ENCODE measurements at regions not wholly inside any gene's neighbourhood (a gene's known extent, or its start where the extent isn't known, plus 50 kb on each side); places are given as distances from the start of the nearest gene placed in this dataset.
"Not testable (repeated sequence)": the region's sequence is repeated elsewhere in the genome, so short reads cannot be mapped to it uniquely, and the experiment has no call there.

- no peak for DNase-seq
Measured at GRCh38 chr2:225779829-225780228, 380.3 kb downstream of the NYAP2 start.

- no peak for DNase-seq
Measured at GRCh38 chr2:225773148-225773547, 373.6 kb downstream of the NYAP2 start.

GRCh38 chr2:225771701-225772100 lies 372.2 kb downstream of the NYAP2 start:
- no peak for DNase-seq

GRCh38 chr2:225768741-225769140 lies 369.2 kb downstream of the NYAP2 start:
- no peak for DNase-seq

- no peak for DNase-seq
Measured at GRCh38 chr2:225766431-225766830, 366.9 kb downstream of the NYAP2 start.

- DNase-seq = no peak
Measured at GRCh38 chr2:225765820-225766219, 366.3 kb downstream of the NYAP2 start.

GRCh38 chr2:225764346-225764745 lies 364.8 kb downstream of the NYAP2 start:
- no peak for DNase-seq

GRCh38 chr2:225763711-225764110 lies 364.2 kb downstream of the NYAP2 start:
- no peak for DNase-seq

GRCh38 chr2:225761396-225761795 lies 361.9 kb downstream of the NYAP2 start:
- DNase-seq = no peak

GRCh38 chr2:225757248-225757647 lies 357.7 kb downstream of the NYAP2 start:
- DNase-seq = no peak

GRCh38 chr2:225756198-225756597 lies 356.7 kb downstream of the NYAP2 start:
- no peak for DNase-seq

GRCh38 chr2:225748609-225749008 lies 349.1 kb downstream of the NYAP2 start:
- DNase-seq = no peak

GRCh38 chr2:225743996-225744395 lies 344.5 kb downstream of the NYAP2 start:
- not testable (repeated sequence) for DNase-seq

GRCh38 chr2:225742487-225742886 lies 343.0 kb downstream of the NYAP2 start:
- no peak for DNase-seq

GRCh38 chr2:225740086-225740485 lies 340.6 kb downstream of the NYAP2 start:
- DNase-seq = no peak

- no peak for DNase-seq
Measured at GRCh38 chr2:225739328-225739727, 339.8 kb downstream of the NYAP2 start.

GRCh38 chr2:225738735-225739134 lies 339.2 kb downstream of the NYAP2 start:
- no peak for DNase-seq

- no peak for DNase-seq
Measured at GRCh38 chr2:225737556-225737955, 338.0 kb downstream of the NYAP2 start.

- no peak for DNase-seq
Measured at GRCh38 chr2:225735844-225736243, 336.3 kb downstream of the NYAP2 start.

- DNase-seq = no peak
Measured at GRCh38 chr2:225725726-225726125, 326.2 kb downstream of the NYAP2 start.
